NCI-H748 treated with DMSO at 0.1 percent for 48 hours (cell line): ENCODE measurements at regions not wholly inside any gene's neighbourhood (a gene's known extent, or its start where the extent isn't known, plus 50 kb on each side); places are given as distances from the start of the nearest gene placed in this dataset.

Experiments
- DNase-seq: peaks from one replicate; lab custom pipeline; 2025; lab: John Stamatoyannopoulos, UW

GRCh38 chr7:114755856-114756255, 166.0 kb upstream of the MDFIC start:
- DNase-seq = no peak

- DNase-seq = no peak
These were observed 163.2 kb upstream of the MDFIC start for GRCh38 chr7:114758661-114759227.

GRCh38 chr7:114759347-114760062, 162.4 kb upstream of the MDFIC start:
- peak; percentile 98 for DNase-seq

DNA sequence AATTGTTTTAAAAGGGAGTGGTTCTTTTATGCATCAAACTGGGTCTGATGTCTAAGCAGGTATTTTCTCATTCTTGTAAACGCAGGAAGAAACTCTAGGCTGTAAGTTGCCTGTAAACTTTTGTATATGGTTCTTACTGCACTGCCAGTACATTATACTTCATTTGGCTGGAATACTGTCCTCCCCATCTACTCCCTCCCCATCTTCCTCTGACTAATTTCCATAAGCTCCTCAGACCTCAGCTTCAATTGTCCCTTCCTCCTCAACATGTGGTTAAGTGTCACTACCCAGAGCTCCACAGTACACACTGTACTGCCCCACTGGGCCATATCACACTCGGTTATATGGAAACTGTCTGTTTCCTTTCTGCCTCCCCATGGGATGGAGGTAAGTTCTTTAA, 161.4 kb upstream of the MDFIC start:
- DNase-seq = no peak

GRCh38 chr7:114761973-114762372, 159.9 kb upstream of the MDFIC start:
- DNase-seq = no peak

- DNase-seq = no peak
These were observed 156.4 kb upstream of the MDFIC start for GRCh38 chr7:114765331-114766040.

DNA sequence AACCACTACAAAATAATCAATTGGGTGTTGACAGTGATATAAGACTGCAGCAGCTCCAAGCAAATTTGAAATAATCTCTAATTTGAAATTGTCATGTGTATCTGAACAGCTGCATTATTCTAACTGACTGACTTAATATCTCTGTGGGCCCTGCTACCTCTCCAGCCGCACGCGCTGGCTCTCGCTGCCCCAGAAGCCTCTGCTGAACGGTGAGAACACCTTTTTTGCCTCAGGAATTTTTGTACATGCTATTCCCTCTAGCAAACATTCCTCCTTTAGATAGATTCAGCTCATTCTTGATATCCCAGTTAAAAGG, 155.9 kb upstream of the MDFIC start:
- no peak for DNase-seq

- DNase-seq = no peak
These were observed 144.6 kb upstream of the MDFIC start for GRCh38 chr7:114777288-114777687.

DNA sequence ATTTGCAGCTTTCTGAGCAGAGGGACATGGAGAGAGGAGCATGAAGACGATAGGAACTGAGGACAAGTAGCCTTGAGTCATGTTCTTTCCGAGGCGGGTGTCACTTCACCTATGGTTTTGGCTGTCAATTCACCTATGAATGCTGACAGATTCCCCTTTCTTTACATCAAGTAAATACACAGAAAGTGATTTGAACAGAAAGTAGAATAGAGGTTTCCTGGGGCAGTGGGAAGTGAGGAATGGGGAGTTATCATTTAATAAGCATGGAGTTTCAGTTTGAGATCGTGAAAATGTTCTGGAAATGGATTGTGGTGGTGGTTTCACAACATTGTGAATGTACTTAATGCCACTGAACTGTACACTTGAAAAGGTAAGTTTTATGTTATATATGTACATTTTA, 138.4 kb upstream of the MDFIC start:
- DNase-seq = no peak

GRCh38 chr7:114784177-114784576, 137.7 kb upstream of the MDFIC start:
- DNase-seq = no peak

DNA sequence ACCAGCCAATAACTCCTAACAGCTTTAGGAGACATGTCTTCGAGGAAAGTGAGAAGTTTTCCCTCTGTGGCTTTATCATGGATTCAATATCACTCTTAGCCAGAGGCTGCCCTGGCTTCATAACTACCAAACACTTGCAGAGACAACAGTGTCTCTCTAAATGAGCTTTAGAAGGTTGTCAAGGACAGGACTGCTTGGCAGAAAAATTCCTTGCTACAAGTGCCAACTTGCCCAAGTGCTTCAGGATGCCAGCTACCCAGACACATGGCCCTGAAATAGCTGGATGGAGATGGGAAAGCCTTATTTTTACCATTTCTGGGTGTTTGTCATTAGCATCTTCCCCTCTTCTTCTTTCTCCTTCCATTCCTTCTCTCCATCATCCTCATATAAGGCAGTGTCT, 137.1 kb upstream of the MDFIC start:
- no peak for DNase-seq

- no peak for DNase-seq
These were observed 136.4 kb upstream of the MDFIC start for GRCh38 chr7:114785496-114785895.

DNA sequence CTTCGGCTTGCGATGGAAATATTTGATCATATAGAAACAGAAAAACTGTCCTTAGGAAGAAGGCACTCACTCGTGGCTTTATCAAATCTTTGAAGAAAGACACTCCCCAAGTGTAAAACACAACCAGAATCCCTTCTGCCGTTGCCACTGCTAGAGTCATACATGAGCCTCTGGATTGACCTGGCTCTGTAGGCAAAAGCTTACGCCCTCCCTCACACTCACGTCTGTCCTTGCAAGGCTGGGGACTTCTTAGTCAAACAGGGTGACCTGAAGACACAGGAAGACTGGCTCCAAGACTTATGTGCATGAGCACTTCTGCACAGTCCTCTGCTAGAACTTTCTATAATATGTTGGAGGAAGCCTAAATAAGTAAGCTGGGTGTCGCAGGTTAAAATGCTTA, 135.4 kb upstream of the MDFIC start:
- no peak for DNase-seq

DNA sequence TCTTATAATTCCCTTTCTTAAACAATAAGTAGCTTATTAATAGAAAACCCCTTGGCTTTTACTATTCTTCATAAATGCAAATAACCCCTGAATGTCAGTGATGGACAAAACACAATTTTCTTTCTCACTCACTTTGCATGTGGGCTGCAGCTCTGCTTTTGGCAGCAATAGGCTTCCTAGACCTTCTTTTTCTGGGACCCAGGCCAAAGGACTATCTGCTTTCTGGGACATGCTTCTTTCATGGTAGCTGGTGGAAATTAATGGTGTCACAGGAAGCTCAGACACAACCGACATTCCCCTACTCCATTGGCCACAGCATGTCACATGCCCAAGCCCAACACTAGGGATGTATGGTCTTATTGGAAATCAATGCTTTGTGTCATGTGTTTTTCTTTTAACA, 134.3 kb upstream of the MDFIC start:
- no peak for DNase-seq

- DNase-seq = no peak
These were observed 133.2 kb upstream of the MDFIC start for GRCh38 chr7:114788706-114789105.

DNA sequence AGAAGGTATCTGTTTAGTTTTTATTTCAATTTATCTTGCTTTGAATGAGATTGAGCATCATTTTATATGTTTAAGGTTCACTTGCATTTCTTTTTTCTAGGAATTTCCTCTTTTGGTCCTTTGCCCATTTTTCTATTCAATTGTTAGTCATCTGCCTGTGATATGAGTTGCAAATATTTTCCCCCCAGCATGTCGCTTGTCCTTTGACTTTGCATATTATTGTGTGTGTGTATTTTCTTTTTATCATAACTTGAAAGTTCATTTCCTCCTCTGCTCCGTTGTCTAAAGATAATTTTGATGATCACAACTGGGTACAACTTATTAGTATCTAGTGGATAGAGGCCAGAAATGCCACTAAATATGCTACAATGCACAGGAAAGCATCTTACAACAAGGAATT, 132.7 kb upstream of the MDFIC start:
- DNase-seq = no peak

- no peak for DNase-seq
These were observed 132.0 kb upstream of the MDFIC start for GRCh38 chr7:114789871-114790311.

- DNase-seq = no peak
These were observed 131.4 kb upstream of the MDFIC start for GRCh38 chr7:114790521-114790920.

DNA sequence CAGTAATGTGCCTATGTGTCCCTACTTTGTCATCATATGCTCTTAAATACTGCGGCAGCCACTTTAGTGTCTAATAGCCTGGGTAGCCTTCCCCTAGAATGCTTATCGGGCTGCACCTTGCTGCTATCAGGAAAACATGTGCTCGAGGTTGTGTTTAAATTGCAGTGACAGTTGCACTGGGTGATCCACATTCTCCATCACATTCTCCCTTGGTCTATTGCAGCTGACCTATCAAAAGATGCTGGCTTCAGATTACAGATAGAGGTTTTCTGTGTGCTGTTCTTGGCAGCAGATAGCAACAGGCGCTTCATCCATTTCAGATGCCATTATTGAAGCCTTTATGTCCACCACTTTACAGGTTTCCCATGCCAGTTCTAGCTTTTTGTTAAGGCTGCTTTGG, 130.1 kb upstream of the MDFIC start:
- no peak for DNase-seq

DNA sequence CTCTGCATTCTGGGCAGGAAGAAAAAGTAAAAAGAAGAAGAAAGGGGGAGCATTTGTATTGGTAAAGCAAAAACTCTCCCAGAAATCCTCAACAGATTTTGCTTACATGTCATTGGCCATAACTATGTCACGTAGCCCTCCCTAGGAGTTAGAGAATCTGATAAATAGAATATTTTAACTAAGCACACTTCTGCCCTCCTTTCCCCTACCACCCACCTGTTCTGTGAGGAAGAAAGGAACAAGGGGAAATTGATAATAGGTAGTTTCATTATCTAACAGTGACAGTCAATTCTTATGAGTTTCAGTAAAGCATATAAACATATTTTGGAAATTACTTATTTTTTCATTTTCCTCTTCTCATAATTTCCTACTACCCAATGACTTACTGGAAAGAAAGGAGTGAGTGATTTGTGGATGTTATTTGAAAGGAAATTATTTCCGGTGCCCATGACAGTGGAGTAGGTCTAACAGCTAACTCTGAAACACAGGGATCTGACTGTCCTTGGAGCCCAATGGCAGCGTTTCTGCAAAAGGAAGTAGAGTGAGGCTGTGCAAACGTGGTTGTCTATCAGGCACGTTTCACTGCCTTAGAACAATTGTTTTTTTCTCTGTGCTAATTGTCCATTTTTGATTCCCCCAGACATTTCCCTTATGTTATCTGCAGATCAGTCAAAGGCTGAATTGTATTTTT, 128.6 kb upstream of the MDFIC start:
- no peak for DNase-seq

- no peak for DNase-seq
These were observed 126.4 kb upstream of the MDFIC start for GRCh38 chr7:114795475-114795874.

DNA sequence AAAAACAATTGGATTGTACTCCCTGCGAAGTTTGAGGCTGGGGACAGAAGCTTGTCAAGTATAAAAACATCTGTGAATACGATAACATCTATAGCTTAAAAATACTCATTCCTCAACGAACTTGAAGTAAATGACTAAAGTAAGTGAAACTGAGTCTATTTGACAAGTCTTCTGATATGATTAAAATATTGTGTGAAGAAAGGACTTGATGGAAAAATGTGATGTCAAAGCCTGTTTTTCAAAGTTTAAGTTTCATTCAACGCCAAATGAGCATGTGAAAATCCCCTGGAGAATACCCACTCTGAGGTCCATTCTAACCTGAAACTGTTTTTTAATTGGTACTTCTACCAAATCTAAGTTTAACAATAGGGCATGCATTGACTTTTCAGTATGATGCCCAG, 122.3 kb upstream of the MDFIC start:
- no peak for DNase-seq

- no peak for DNase-seq
These were observed 119.3 kb upstream of the MDFIC start for GRCh38 chr7:114802632-114803031.
